Stomach (tissue), 8 donors: ENCODE measurements at regions not wholly inside any gene's neighbourhood (a gene's known extent, or its start where the extent isn't known, plus 50 kb on each side); places are given as distances from the start of the nearest gene placed in this dataset.

ENCODE experiments used
- DNase-seq, 2 donors: peaks; one replicate each; pipeline versions ENCODE4 v3.0.0 to v3.0.0-alpha.2; 2013 to 2019
- H3K27ac ChIP-seq, 5 donors: fragments of 200-600 bp in 4 of 5; sonication (generic) in 4 of 5; one replicate each; pipeline ENCODE4 v1.5.1; 2013 to 2019; ENCODE audit warnings: mild to moderate bottlenecking in 1 of 5, moderate library complexity in 1 of 5
- H3K27me3 ChIP-seq, 3 donors: fragments of 200-600 bp; sonication (generic); one replicate each; pipeline ENCODE4 v1.5.1; 2017 to 2019; ENCODE audit warnings: mixed run types in 1 of 3
- H3K36me3 ChIP-seq, 4 donors: fragments of 200-600 bp; sonication (generic); 1 replicate in 3 of 4; 2 replicates in 1 of 4; pipeline ENCODE4 v1.5.1; 2016 to 2019
- H3K4me1 ChIP-seq, 4 donors: fragments of 200-600 bp; sonication (generic); one replicate each; pipeline ENCODE4 v1.5.1; 2016 to 2019
- H3K4me3 ChIP-seq, 4 donors: fragments of 200-600 bp; sonication (generic) in 3 of 4; one replicate each; pipeline ENCODE4 v1.5.1; 2016 to 2019; ENCODE audit warnings: mild to moderate bottlenecking in 1 of 4
- H3K9me3 ChIP-seq, 4 donors: fragments of 200-600 bp; sonication (generic); one replicate each; pipeline ENCODE4 v1.5.1; 2016 to 2019
- CTCF ChIP-seq, 7 experiments: fragments of 450-650 bp in 4 of 7; fragments of 200-600 bp in 3 of 7; sonication (generic) in 3 of 7; IDR thresholded peaks; one replicate each; pipeline ENCODE4 v1.5.1; 2016 to 2019; ENCODE audit warnings: antibody characterized with exemption in 7 of 7, control low read depth in 2 of 7, mild to moderate bottlenecking in 1 of 7
- EP300 ChIP-seq: sonication (generic); formaldehyde crosslinking; IDR thresholded peaks from one replicate; pipeline ENCODE4 v1.6.1; 2017; ENCODE audit warnings: antibody characterized with exemption
- POLR2A ChIP-seq, 4 donors: fragments of 450-650 bp; IDR thresholded peaks; one replicate each; pipeline ENCODE4 v1.6.1; 2016; ENCODE audit warnings: antibody characterized with exemption in 4 of 4, control low read depth in 2 of 4, mild to moderate bottlenecking in 1 of 4, moderate library complexity in 1 of 4
- POLR2AphosphoS5 ChIP-seq, 3 donors: sonication (generic); formaldehyde crosslinking; IDR thresholded peaks; one replicate each; pipeline ENCODE4 v1.6.1; 2016; ENCODE audit warnings: antibody characterized with exemption in 3 of 3
- WGBS, 5 donors: extraction: QIAGEN DNeasy Blood & Tissue Kit in 3 of 5; methylation state at CpG; one replicate each; pipeline versions ENCODE4 v1.1.5 to v1.1.7; 2013 to 2018; 5-methylcytosine and 5-hydroxymethylcytosine counted together
- intact Hi-C: fragments of 100-400 bp; cut with DNase I; formaldehyde crosslinking; loops from one replicate; pipeline ENCODE4 v1.15.1; 2023; ENCODE audit warnings: low total_unique reads
- donor health status: healthy with polysubstance abuse.
- donor health status: Bipolar disorder and iron deficiency.
- donor health status: healthy.

- Histone ChIP-seq H3K4me3 (no peak overlapping the region), H3K4me1 (peaks cover 6 to 22% (median 17%) of the 10 kb centered on the region in 4 donors), H3K36me3 (no peaks in the 10 kb centered on the region), H3K27ac (peak overlapping the region in 4 of 5 donors; percentile 1 to 70 (median 53)), H3K9me3 (no peaks in the 10 kb centered on the region), H3K27me3 (no peaks in the 10 kb centered on the region)
- WGBS, 5 donors = 32 to 69% (median 47%) methylated on average over 2 of the region's 2 CpGs
- intact Hi-C loops = no loop called here
- TF ChIP-seq CTCF (IDR thresholded peaks at IDR 0.05) (no peak), POLR2AphosphoS5 (IDR thresholded peaks at IDR 0.05) (peak in 2 of 3 donors; percentile 43 to 67)
- peak; percentile 32 to 72 for DNase-seq
Measured at GRCh38 chr5:98504505-98504904, 269.0 kb upstream of the RGMB start.

- Histone ChIP-seq H3K9me3 (no peaks in the 10 kb centered on the region), H3K36me3 (no peaks in the 10 kb centered on the region), H3K27me3 (no peaks in the 10 kb centered on the region), H3K4me1 (peaks cover 0 to 21% (median 10%) of the 10 kb centered on the region in 4 donors), H3K4me3 (no peak overlapping the region), H3K27ac (peak overlapping the region in 4 of 5 donors; percentile 15 to 74 (median 42))
- intact Hi-C loops = no loop called here
- WGBS, 5 donors = 12 to 32% (median 19%) methylated on average over 9 to 10 of the region's 10 CpGs
- DNase-seq = peak; percentile 46 to 64
- no peak for TF ChIP-seq CTCF (IDR thresholded peaks at IDR 0.05)
- no peak for TF ChIP-seq EP300
- peak in 2 of 3 donors; percentile 45 to 63 for TF ChIP-seq POLR2AphosphoS5 (IDR thresholded peaks at IDR 0.05)
Measured at GRCh38 chr5:98510143-98510985, 263.1 kb upstream of the RGMB start.

- Histone ChIP-seq H3K36me3 (no peaks in the 10 kb centered on the region), H3K4me3 (no peak overlapping the region), H3K9me3 (no peaks in the 10 kb centered on the region), H3K27ac (no peak overlapping the region), H3K27me3 (no peaks in the 10 kb centered on the region), H3K4me1 (peaks cover 0 to 39% (median 18%) of the 10 kb centered on the region in 4 donors)
- no peak for TF ChIP-seq EP300
- no peak for TF ChIP-seq CTCF (IDR thresholded peaks at IDR 0.05)
- no peak for TF ChIP-seq POLR2AphosphoS5 (IDR thresholded peaks at IDR 0.05)
- no peak for TF ChIP-seq POLR2A (IDR thresholded peaks at IDR 0.05)
- peak in 1 of 2 donors; percentile 27 for DNase-seq
- WGBS, 5 donors = 43 to 55% (median 49%) methylated on average over 4 of the region's 4 CpGs
- intact Hi-C loops = no loop called here
Measured at GRCh38 chr5:98513380-98513779, 260.1 kb upstream of the RGMB start.

GRCh38 chr5:98514215-98514614, 259.2 kb upstream of the RGMB start:
- peaks cover 0 to 45% (median 20%) of the 10 kb centered on the region in 4 donors for H3K4me1 ChIP-seq
- 78 to 90% (median 80%) methylated on average over 3 of the region's 3 CpGs for WGBS, 5 donors
- no peaks in the 10 kb centered on the region for H3K27me3 ChIP-seq
- TF ChIP-seq EP300 = no peak
- no peak for TF ChIP-seq CTCF (IDR thresholded peaks at IDR 0.05)
- TF ChIP-seq POLR2AphosphoS5 (IDR thresholded peaks at IDR 0.05) = no peak
- TF ChIP-seq POLR2A (IDR thresholded peaks at IDR 0.05) = no peak
- no peaks in the 10 kb centered on the region for H3K9me3 ChIP-seq
- intact Hi-C loops = no loop called here
- no peaks in the 10 kb centered on the region for H3K36me3 ChIP-seq
- DNase-seq = no peak
- no peak overlapping the region for H3K4me3 ChIP-seq
- H3K27ac ChIP-seq = no peak overlapping the region
